Keratinocyte (primary cell): ENCODE measurements at regions not wholly inside any gene's neighbourhood (a gene's known extent, or its start where the extent isn't known, plus 50 kb on each side); places are given as distances from the start of the nearest gene placed in this dataset.

Experiments
- DNase-seq: peaks from one replicate; pipeline ENCODE4 v3.0.0-alpha.2; 2011; ENCODE audit warnings: low read depth, missing footprints, low spot score
- FAIRE-seq: peaks from 2 replicates; lab custom pipeline; 2011; peaks lifted over from hg19 to GRCh38; lab: Jason Lieb, UNC
- H2AFZ ChIP-seq: 2 replicates; pipeline ENCODE4 v1.6.0; 2012; ENCODE audit warnings: low read length, control low read depth, inconsistent platforms; ENCODE audit not compliant: control insufficient read depth
- H3K27ac ChIP-seq: 2 replicates; pipeline ENCODE4 v1.5.1; 2011; ENCODE audit warnings: low read length; ENCODE audit not compliant: control insufficient read depth, insufficient read depth
- H3K27me3 ChIP-seq: 3 replicates; pipeline ENCODE4 v1.6.0; 2011; ENCODE audit warnings: low read length; ENCODE audit not compliant: control insufficient read depth, insufficient read depth; ENCODE audit errors: extremely low read depth
- H3K36me3 ChIP-seq, 2 experiments: 2 replicates in 1 of 2; 3 replicates in 1 of 2; pipeline ENCODE4 v1.5.1; 2011; ENCODE audit warnings: low read length in 2 of 2, mild to moderate bottlenecking in 1 of 2; ENCODE audit not compliant: control insufficient read depth in 2 of 2, insufficient read depth in 2 of 2; ENCODE audit errors: extremely low read depth in 1 of 2
- H3K4me1 ChIP-seq: 3 replicates; pipeline ENCODE4 v1.5.1; 2011; ENCODE audit warnings: low read length; ENCODE audit not compliant: control insufficient read depth, insufficient read depth; ENCODE audit errors: extremely low read depth
- H3K4me2 ChIP-seq: 3 replicates; pipeline ENCODE4 v1.6.0; 2011; ENCODE audit warnings: low read depth, low read length; ENCODE audit not compliant: control insufficient read depth, insufficient read depth; ENCODE audit errors: extremely low read depth
- H3K4me3 ChIP-seq, 3 experiments: fragments of 200-600 bp in 1 of 3; sonication (generic) in 1 of 3; 2 replicates in 2 of 3; 3 replicates in 1 of 3; pipeline ENCODE4 v1.5.1; 2011 to 2016; ENCODE audit warnings: low read length in 3 of 3, mild to moderate bottlenecking in 3 of 3, control low read depth in 2 of 3, inconsistent platforms in 1 of 3, low read depth in 1 of 3, mixed read lengths in 1 of 3, mixed run types in 1 of 3, moderate library complexity in 1 of 3; ENCODE audit not compliant: control insufficient read depth in 2 of 3, insufficient read depth in 2 of 3; ENCODE audit errors: extremely low read depth in 1 of 3
- H3K79me2 ChIP-seq: 2 replicates; pipeline ENCODE4 v1.6.0; 2012; ENCODE audit warnings: low read length; ENCODE audit not compliant: control insufficient read depth, insufficient read depth
- H3K9ac ChIP-seq: 3 replicates; pipeline ENCODE4 v1.6.0; 2011; ENCODE audit warnings: low read length; ENCODE audit not compliant: control insufficient read depth, insufficient read depth; ENCODE audit errors: extremely low read depth
- H3K9me1 ChIP-seq: 3 replicates; pipeline ENCODE4 v1.6.0; 2011; ENCODE audit warnings: low read length; ENCODE audit not compliant: control insufficient read depth, insufficient read depth; ENCODE audit errors: extremely low read depth
- H3K9me3 ChIP-seq: 2 replicates; pipeline ENCODE4 v1.5.1; 2012; ENCODE audit warnings: low read depth, low read length; ENCODE audit not compliant: control insufficient read depth
- H4K20me1 ChIP-seq: 3 replicates; pipeline ENCODE4 v1.6.0; 2011; ENCODE audit warnings: low read length; ENCODE audit not compliant: control insufficient read depth, insufficient read depth; ENCODE audit errors: extremely low read depth
- EZH2 ChIP-seq: IDR thresholded peaks from one replicate; pipeline ENCODE4 v1.6.1; 2012; ENCODE audit warnings: inconsistent platforms, mild to moderate bottlenecking, low read length, moderate library complexity
- dilution Hi-C: fragments of 300-500 bp; cut with MboI; formaldehyde crosslinking; loops from one replicate; pipeline ENCODE4 v1.7.0; 2020; ENCODE audit warnings: low sequenced_read_pairs; ENCODE audit not compliant: extremely low pct_ligation_motif_present
- TF ChIP-seq, protein P1 (sequence below), 3 experiments: IDR thresholded peaks in 1 of 3; conservative IDR thresholded peaks in 1 of 3; optimal IDR thresholded peaks in 1 of 3; 2 replicates in 2 of 3; 3 replicates in 1 of 3; pipeline versions ENCODE3 to v1.5.1; 2011; ENCODE audit warnings: low read length in 3 of 3, mild to moderate bottlenecking in 3 of 3, moderate library complexity in 2 of 3, control low read depth in 1 of 3, inconsistent platforms in 1 of 3; ENCODE audit not compliant: insufficient read depth in 2 of 3; ENCODE audit errors: extremely low read depth in 1 of 3

DNA sequence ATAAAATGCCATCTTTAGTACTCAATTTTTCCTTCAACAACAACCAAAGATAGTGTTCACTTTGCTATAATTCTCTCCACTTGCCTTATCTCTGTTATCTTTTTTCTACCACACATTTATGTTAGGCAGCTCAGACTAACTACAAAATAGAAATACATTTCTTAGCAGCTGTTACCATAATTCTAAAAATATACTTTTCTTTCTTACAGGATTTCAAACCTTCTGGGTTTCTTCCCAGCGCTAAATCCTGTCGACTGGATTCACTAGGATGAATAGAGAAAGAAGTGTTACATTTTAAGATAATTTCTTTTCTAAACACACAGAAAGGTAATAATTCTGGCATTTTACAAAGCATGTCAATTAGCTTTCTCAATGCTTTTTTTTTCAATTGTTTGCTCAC, 105.5 kb upstream of the GK2 start:
- no peak for TF ChIP-seq EZH2
- TF ChIP-seq, protein P1, sequence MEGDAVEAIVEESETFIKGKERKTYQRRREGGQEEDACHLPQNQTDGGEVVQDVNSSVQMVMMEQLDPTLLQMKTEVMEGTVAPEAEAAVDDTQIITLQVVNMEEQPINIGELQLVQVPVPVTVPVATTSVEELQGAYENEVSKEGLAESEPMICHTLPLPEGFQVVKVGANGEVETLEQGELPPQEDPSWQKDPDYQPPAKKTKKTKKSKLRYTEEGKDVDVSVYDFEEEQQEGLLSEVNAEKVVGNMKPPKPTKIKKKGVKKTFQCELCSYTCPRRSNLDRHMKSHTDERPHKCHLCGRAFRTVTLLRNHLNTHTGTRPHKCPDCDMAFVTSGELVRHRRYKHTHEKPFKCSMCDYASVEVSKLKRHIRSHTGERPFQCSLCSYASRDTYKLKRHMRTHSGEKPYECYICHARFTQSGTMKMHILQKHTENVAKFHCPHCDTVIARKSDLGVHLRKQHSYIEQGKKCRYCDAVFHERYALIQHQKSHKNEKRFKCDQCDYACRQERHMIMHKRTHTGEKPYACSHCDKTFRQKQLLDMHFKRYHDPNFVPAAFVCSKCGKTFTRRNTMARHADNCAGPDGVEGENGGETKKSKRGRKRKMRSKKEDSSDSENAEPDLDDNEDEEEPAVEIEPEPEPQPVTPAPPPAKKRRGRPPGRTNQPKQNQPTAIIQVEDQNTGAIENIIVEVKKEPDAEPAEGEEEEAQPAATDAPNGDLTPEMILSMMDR (optimal IDR thresholded peaks at IDR 0.05 in 1 of 3, IDR thresholded peaks at IDR 0.05 in 1 of 3, conservative IDR thresholded peaks at IDR 0.05 in 1 of 3; ENCODE audit: extremely low read depth in 1 of 3, insufficient read depth in 2 of 3, low read length in 3 of 3): no peak
- Histone ChIP-seq H4K20me1 (no peaks in the 10 kb centered on the region), H3K27ac (no peak overlapping the region), H2AFZ (no peak overlapping the region), H3K27me3 (peaks cover 7% of the 10 kb centered on the region), H3K9me3 (no peaks in the 10 kb centered on the region), H3K9ac (no peak overlapping the region), H3K36me3 (no peaks in the 10 kb centered on the region), H3K4me2 (no peak overlapping the region), H3K79me2 (no peaks in the 10 kb centered on the region), H3K9me1 (no peaks in the 10 kb centered on the region), H3K4me3 (no peak overlapping the region), H3K4me1 (no peaks in the 10 kb centered on the region)
- dilution Hi-C loops: no loop called here
- FAIRE-seq (no peak), DNase-seq (no peak)

DNA sequence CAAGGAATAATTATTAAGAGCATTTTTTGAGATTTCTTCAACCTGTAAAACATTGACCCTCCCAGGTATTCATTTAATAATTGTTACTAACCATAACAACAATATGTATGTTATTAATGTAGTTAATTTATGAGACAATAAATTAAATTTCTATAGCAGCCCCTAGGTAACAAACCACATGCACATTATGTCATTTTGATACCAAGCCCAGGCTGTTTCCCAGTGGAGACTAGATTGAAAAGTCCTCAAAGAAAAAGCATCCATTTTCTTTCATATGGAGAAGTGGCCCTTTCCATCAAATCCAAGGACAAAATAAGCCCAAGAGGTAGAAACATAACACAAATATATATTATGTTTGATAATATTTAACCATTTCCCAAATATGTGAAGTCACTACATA, 104.3 kb upstream of the GK2 start:
- Histone ChIP-seq H3K4me3 (no peak overlapping the region), H3K27me3 (peaks cover 7% of the 10 kb centered on the region), H4K20me1 (no peaks in the 10 kb centered on the region), H3K9me1 (no peaks in the 10 kb centered on the region), H3K36me3 (no peaks in the 10 kb centered on the region), H3K4me1 (no peaks in the 10 kb centered on the region), H3K27ac (no peak overlapping the region), H2AFZ (no peak overlapping the region), H3K9me3 (no peaks in the 10 kb centered on the region), H3K79me2 (no peaks in the 10 kb centered on the region), H3K9ac (no peak overlapping the region), H3K4me2 (no peak overlapping the region)
- FAIRE-seq (no peak), DNase-seq (no peak)
- dilution Hi-C loops: no loop called here
- no peak for TF ChIP-seq EZH2
- TF ChIP-seq, protein P1 (optimal IDR thresholded peaks at IDR 0.05 in 1 of 3, IDR thresholded peaks at IDR 0.05 in 1 of 3, conservative IDR thresholded peaks at IDR 0.05 in 1 of 3; ENCODE audit: extremely low read depth in 1 of 3, insufficient read depth in 2 of 3, low read length in 3 of 3): no peak
